GM21619 (cell line): ENCODE measurements at regions not wholly inside any gene's neighbourhood (a gene's known extent, or its start where the extent isn't known, plus 50 kb on each side); places are given as distances from the start of the nearest gene placed in this dataset.

Experiments
- ATAC-seq: cut with Tn5 transposase; IDR thresholded peaks from one replicate; pipeline ENCODE4 v1.9.1; 2021; ENCODE audit not compliant: unreplicated experiment

GRCh38 chr1:213828867-213829266 is 158.9 kb upstream of the PROX1 start:
- no peak for ATAC-seq

GRCh38 chr1:213829780-213830179 is 158.0 kb upstream of the PROX1 start:
- no peak for ATAC-seq

GRCh38 chr1:213830371-213830770 is 157.4 kb upstream of the PROX1 start:
- no peak for ATAC-seq

- no peak for ATAC-seq
Observed at GRCh38 chr1:213840575-213840974, 147.2 kb upstream of the PROX1 start.

- no peak for ATAC-seq
Observed at GRCh38 chr1:213844632-213845031, 143.1 kb upstream of the PROX1 start.

- ATAC-seq: no peak
Observed at GRCh38 chr1:213852107-213852506, 135.7 kb upstream of the PROX1 start.

GRCh38 chr1:213858581-213858980 is 129.2 kb upstream of the PROX1 start:
- ATAC-seq: no peak

GRCh38 chr1:213861841-213862240 is 125.9 kb upstream of the PROX1 start:
- no peak for ATAC-seq

GRCh38 chr1:213864091-213864490 is 123.7 kb upstream of the PROX1 start:
- ATAC-seq: no peak

GRCh38 chr1:213868482-213868881 is 119.3 kb upstream of the PROX1 start:
- no peak for ATAC-seq

- ATAC-seq: no peak
Observed at GRCh38 chr1:213871179-213871578, 116.6 kb upstream of the PROX1 start.

GRCh38 chr1:213874789-213875188 is 113.0 kb upstream of the PROX1 start:
- no peak for ATAC-seq

- ATAC-seq: no peak
Observed at GRCh38 chr1:213876531-213876930, 111.2 kb upstream of the PROX1 start.

GRCh38 chr1:213883618-213884017 is 104.2 kb upstream of the PROX1 start:
- ATAC-seq: no peak

GRCh38 chr1:213884402-213884801 is 103.4 kb upstream of the PROX1 start:
- no peak for ATAC-seq

- ATAC-seq: no peak
Observed at GRCh38 chr1:213884942-213885341, 102.8 kb upstream of the PROX1 start.

- ATAC-seq: no peak
Observed at GRCh38 chr1:213887842-213888241, 99.9 kb upstream of the PROX1 start.

- ATAC-seq: no peak
Observed at GRCh38 chr1:213891989-213892902, 95.5 kb upstream of the PROX1 start.

- no peak for ATAC-seq
Observed at GRCh38 chr1:213898684-213899083, 89.1 kb upstream of the PROX1 start.

- ATAC-seq: no peak
Observed at GRCh38 chr1:213899413-213899812, 88.4 kb upstream of the PROX1 start.

- ATAC-seq: no peak
Observed at GRCh38 chr1:213905344-213905743, 82.4 kb upstream of the PROX1 start.

GRCh38 chr1:213908521-213908920 is 79.3 kb upstream of the PROX1 start:
- ATAC-seq: no peak

- no peak for ATAC-seq
Observed at GRCh38 chr1:213914392-213914791, 73.4 kb upstream of the PROX1 start.
